NCI-H146 treated with DMSO at 0.1 percent for 48 hours (cell line): ENCODE measurements at regions not wholly inside any gene's neighbourhood (a gene's known extent, or its start where the extent isn't known, plus 50 kb on each side); places are given as distances from the start of the nearest gene placed in this dataset.

Experiments
- DNase-seq: peaks from one replicate; lab custom pipeline; 2025; ENCODE audit not compliant: unreplicated experiment; lab: John Stamatoyannopoulos, UW

DNA sequence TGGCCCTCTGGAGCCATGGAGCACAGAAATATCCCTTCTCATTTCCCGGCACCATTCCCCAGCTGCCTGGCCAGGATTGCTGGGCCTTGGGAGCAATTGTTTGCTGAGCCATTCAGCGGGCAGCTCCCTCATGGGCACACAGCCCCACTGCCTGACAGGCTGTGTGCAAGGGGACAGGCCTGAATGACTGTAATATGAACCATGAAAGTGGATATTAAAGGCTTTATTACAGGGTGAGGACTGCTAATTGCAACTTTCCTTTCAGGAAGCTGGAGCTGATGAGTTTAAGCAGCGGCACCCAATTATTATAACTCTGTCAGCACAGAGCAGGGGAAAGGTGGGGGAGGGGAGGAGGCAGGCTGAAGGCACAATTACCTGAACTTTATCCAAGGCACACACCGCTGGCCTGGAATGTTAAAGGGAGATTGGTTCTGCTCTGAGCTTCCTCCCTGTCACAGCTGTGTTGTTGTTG, 159.8 kb upstream of the SDK2 start:
- DNase-seq: peak; percentile 58

DNA sequence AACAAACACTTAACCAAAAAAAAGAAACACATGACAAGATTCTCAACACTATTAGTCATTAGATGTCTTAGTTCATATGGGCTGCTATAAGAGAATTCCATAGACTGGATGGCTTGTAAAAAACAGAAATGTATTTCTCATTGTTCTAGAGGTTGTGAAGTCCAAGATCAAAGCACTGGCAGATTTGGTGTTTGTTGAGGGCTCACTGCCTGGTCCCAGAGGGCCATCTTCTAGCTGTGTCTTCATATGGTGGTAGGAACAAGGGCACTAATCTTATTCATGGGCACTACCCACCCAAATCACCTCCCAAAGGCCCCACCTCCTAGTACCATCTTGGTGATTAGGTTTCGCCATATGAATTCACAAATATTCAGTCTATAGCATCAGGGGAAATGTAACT, 162.5 kb upstream of the SDK2 start:
- DNase-seq: no peak

GRCh38 chr17:73813201-73813600, 169.0 kb upstream of the SDK2 start:
- DNase-seq: no peak

DNA sequence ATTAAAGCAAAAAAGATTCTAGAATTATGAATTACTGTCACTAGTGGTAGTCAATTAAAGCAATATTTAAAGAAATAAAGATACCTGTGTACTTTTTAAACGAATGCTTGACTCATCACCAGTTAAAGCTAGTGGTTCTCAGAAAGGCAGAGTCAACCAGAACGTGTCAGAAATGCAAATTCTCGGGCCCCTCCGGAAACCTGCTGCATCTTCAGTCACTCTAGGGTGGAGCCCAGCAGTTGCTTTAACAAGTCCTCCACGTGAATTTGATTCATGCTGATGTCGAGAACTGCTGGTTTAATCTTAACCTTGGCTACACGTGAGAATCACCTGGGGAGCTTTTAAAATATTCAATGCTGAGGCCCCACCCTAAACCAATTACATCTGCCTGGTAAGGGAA, 169.8 kb upstream of the SDK2 start:
- DNase-seq: no peak

GRCh38 chr17:73815474-73815873, 171.2 kb upstream of the SDK2 start:
- no peak for DNase-seq

DNA sequence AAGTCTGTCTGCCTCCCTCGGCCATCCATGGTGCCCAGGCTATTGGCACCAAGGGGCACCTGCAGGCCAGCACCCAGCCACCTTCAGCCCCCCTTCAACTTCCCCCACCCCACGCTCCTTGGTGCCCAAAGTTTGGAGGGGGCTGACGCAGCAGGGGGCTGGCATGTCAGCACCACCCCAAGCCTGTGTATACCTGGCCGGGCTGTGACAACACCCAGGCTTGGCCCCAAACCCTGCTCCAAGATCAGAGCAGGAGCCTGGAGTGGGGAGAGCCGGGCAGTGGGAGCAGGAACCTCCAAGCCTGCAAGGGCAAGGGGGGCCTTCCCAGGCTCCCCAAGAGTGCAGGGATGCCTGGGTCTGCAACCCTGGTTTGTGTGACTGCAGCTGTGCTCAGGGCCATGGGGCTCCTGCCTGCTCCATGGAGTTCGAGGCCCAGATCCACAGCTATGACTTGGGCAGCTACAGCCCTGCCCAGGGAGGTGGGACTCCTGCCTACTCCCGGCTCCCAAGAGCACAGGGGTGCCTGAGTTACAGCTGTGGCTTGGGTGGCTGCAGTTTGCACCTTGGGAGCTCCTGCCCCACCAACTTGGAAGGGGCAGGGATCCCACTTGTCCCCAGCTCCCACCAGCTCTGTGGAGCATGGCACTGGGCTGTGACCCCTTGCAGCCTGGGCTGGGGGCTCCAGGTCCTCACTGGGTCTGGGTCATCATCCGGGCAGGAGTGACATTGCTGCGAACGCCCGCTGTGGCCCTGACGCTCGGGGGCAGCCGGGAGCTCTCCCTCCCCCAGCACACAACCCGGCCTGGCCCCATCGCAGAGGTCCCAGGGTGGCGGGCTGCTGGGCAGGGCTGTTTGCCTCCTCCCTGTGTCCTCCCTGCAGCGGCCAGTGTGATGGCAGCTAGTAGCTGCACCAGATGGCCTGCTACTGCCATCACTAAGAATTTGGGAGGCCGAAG, 175.5 kb upstream of the SDK2 start:
- no peak for DNase-seq

DNA sequence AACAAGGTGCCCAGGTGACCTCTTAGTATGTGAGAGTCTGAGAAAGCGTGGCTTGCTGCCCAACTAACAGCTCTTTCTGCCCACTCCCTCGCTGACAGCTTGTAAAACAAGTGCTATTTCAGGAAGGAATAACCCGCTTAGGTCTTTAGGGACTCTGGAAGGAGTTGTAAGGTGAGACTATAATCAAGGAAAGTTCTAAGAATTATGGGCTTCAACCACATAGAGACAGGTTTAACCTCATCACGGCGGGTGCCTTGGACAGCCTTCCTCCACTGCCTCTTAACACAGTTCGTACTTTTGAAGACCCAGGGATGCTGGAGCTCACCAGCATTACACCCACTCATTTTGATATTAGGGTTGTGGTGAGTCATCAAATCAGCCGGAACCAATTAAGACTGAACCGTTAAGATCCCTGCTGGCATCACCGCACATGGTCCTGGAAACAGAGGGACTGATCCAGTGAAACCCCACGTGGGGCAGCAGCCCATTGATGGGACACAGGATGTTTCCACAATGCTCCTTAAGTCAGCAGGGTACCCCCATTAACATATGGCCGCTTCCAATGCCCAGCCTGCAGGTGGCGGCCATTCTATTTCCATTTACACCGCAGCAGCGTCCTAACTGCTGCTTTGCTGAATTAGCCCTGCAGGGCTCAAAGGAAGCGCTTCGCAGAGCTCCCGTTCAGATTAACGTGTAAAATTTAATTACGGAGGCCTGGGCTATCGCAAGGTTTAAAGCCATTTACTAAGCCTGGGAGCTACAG, 176.6 kb upstream of the SDK2 start:
- DNase-seq: no peak

GRCh38 chr17:73821665-73822064, 177.4 kb upstream of the SDK2 start:
- no peak for DNase-seq

DNA sequence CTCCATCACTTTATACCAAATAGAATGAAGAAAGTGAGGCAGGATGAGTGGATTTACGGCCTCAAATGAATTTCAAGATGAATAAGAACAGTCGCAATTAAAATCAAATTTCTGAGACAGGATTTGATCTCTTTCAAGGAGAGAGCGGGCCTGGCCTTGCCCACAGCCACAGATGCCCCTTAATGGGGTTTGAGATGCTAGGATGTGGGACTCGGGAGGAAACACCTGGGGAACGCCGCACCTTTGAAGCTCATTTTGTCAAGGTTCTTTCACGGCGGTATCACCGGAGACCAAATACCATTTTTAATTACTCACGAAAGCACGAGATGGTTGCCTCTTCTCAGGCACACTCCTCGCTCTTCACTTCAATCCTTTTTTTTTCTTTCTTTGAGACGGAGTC, 178.1 kb upstream of the SDK2 start:
- DNase-seq: no peak

DNA sequence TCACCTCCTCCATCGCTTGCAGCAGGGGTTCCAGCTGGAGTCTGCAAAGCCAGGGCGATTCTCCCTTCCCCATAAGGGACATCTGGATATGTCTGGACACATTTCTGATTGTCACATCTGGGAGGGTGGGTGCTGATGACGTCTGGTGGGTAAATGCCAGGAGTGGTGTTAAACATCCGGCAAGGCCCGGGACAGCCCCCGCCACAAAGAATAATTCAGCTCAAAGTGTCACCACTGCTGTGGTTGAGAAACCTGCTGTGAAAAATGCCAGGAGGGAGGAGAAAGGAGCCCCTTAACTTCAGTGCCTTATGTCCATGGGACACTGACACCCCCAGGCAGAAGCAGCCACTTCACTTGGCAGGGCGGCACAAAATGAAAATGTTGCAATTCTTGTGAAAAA, 179.4 kb upstream of the SDK2 start:
- no peak for DNase-seq

DNA sequence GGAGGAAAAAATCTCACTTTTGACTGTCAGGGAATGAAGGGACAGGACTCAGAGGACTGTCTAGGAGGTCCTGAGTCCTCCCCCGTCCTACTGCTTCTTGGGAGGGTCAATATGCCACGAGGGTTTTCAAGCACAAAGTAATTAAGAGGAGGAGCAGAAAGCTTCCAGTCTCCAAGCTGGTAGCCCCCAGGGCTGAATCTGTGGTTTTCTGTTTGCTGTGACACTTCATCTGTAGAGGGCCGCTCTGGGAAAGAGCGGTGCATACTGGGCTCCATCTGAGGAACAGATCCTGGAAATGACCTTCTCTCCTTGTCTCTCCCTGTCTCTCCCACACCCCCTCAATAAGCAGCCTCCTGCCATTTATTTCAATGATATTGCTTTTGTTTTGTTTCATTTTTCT, 180.1 kb upstream of the SDK2 start:
- no peak for DNase-seq

DNA sequence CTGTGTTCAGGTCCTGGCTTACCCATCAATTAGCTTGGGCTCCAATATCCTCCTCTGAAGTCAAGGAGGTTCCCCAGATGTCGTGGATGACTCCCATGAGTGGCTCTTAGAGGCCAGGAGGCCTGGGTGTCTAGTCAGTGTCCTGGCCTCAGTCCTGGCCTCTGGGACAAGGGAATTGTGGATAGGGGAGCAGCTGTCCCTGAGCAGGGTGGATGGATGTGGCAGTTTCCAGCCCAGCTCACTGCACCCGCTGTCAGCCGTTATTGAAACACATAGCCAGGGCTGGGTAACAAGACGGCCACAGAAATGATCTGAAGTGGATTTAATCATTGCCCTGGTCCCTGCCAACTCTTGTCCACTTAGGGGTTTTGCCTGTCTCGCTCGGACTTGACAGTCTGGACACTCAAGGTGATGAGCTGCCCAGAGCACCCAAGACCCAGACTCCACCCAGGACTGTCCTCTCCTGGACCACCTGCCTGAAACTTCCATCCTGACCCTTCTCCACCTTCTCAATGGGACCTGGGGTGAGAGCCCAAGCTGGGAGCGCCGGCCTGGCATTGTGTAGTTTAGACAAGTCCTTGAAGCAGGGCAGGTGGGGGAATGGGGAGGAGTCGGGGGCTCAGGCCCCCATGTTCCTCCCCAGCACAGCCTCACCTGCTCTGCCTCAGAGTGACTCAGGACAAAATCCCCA, 182.1 kb upstream of the SDK2 start:
- DNase-seq: no peak

DNA sequence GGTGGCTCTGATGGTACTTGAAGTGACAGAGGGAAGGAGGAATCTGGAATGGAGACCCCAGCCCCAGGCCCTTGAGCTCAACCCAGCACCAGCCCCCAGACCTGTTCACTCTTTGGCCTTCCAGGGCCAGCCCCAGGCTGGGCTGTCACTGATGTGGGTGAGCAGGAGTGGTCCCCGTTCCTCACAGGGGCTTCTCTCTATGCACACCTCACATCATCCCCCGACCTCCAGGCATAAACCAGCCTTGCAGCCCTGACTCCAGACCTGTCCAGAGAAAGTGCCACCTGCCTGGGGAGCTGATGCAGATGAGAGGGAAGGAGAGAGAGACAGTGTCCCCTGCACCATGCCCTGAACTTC, 182.6 kb upstream of the SDK2 start:
- no peak for DNase-seq

- DNase-seq: no peak
Measured at GRCh38 chr17:73827627-73828291, 183.5 kb upstream of the SDK2 start.

GRCh38 chr17:73829676-73830280, 185.5 kb upstream of the SDK2 start:
- DNase-seq: no peak

- no peak for DNase-seq
Measured at GRCh38 chr17:73831699-73832098, 187.5 kb upstream of the SDK2 start.

DNA sequence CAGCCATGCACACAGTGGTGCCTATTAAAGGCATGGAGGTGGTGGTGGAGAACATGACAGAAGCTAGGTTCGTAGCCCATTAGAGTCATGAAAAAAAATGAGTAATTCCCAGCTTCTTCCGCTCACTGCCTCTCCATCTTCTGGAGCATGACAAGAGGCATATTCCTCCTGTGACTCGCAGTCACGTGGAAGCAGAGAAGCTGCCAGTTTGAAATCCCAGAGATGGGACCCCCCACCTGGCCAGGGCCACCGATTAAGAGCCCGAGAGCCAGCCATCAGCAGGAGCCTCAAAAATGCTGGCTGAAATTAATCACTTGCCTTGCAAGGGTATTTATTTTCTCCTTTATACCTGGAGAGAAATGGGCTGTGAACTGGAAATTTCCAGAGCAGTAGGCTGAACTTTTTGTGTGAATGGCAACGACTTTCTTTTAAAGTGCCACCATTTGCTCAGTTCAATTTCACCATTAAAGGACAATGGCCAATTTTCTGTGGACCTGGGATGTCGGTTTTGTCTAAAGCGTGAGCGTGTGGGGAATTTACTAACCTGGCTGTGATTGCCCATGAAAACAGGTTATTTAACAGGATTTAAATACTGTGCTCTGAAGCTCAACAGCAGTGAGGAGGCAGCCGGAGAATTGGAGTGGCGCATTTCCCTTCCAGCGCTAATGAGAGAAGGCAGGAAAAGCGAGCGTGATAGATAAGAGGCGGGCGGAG, 189.7 kb upstream of the SDK2 start:
- no peak for DNase-seq

DNA sequence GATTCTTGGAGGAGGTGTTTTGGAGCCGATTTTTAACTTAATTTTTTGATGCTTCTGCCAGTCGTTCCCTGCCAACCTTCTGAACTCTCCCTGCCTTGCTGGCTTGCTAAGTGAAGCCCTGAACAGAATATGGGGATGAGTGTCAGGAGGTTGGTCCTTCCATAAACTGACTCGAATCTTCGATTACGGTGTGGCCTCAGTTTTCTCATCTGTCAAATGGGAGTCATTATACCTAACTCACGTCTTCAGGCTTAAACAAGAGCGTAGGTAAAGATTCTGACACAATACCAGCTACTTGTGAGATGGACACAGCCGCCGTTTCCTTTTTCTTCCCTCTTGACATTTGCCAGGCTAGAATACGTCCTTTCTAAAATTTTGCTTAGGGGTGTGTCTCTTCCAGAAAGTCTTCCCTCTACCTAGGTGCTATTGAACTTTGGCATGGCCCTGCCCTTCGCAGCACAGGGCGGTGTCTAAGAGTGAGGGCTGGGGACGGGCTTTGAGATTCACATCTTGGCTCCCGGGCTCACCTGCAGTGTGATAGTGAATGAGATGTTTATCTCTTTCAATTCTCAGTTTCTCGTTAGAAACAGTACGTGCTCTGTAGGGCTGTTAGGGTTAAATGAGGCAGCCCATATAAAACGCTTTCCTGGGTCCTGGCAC, 190.6 kb upstream of the SDK2 start:
- no peak for DNase-seq

DNA sequence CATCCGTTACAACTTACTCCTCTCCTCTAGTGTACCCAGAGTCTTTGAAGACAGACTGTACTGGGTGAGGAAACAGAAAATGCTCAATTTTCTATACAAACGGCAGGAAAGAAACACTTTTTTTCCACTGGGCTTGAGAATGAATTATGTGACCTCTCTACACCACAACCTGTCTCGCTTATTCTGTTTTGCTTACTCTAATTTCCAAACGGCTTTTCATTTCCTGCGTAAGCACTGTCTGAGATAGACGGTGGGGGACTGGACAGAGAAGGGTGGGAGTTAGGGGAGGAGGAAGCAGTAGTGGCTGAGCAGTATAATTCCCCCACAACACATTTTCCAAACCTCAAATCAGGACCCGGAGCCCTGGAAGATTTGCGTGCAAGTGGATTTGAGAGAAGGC, 191.4 kb upstream of the SDK2 start:
- no peak for DNase-seq

DNA sequence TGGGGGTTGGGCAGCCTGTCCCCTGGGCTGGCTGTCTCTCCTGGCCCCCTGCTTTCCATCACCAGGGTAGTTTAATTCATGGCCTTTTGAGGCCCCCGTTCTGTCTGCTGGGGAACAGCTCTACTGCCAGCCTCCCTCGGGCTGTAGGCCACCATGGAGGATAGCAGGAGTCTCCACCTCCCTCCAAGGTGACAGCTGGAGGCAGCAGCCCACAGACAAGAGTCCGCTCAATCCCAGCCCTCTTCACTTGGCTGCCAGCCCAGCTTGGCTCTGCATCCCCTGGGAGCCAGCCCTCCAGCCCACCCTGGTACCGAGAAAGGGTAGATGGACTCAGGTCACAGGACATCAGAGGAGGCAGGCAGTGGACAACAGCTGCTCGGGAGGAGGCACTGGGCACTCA, 194.6 kb upstream of the SDK2 start:
- DNase-seq: no peak
